Neural progenitor cell (in vitro differentiated cells): ENCODE measurements at regions not wholly inside any gene's neighbourhood (a gene's known extent, or its start where the extent isn't known, plus 50 kb on each side); places are given as distances from the start of the nearest gene placed in this dataset.

Source experiments
- CTCF ChIP-seq: fragments of 200-600 bp; sonication (generic); IDR thresholded peaks from 2 replicates; pipeline ENCODE4 v1.5.1; 2017; ENCODE audit warnings: antibody characterized with exemption, mild to moderate bottlenecking
- EZH2 ChIP-seq: fragments of 200-600 bp; sonication (generic); IDR thresholded peaks from 2 replicates; pipeline ENCODE4 v1.6.1; 2017; ENCODE audit warnings: antibody characterized with exemption, mild to moderate bottlenecking, moderate library complexity
- EZH2phosphoT487 ChIP-seq: fragments of 200-600 bp; sonication (generic); IDR thresholded peaks from 2 replicates; pipeline ENCODE4 v1.6.1; 2017; ENCODE audit warnings: antibody characterized with exemption

GRCh38 chrX:68912113-68912512 lies 83.3 kb downstream of the EFNB1 start:
- TF ChIP-seq CTCF (no peak), EZH2 (no peak), EZH2phosphoT487 (no peak)
